HG03159 (cell line): ENCODE measurements at regions not wholly inside any gene's neighbourhood (a gene's known extent, or its start where the extent isn't known, plus 50 kb on each side); places are given as distances from the start of the nearest gene placed in this dataset.

Experiments used
- ATAC-seq: cut with Tn5 transposase; IDR thresholded peaks from one replicate; pipeline ENCODE4 v1.9.1; 2021; ENCODE audit warnings: mild to moderate bottlenecking, moderate library complexity; ENCODE audit not compliant: unreplicated experiment

DNA sequence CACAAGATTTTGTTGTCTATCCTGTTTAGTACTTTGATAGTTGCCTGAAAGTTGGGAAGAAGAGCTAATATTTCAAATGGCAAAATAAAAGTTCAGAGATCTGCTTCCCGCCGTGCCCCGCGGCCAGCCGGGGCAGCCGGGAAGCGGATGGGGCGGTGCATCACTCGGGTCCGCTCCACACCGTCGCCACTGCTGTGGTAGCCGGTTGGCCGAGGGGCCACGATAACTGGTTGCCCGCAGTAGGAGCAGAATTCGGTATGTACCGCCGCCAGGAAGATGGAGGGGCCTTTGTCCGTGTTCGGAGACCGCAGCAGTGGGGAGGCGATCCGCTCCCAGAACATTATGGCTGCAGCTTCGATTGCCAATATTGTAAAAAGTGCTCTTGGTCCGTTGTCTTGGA lies 427.2 kb upstream of the PDE3A start:
- ATAC-seq = no peak

- no peak for ATAC-seq
These were observed 422.5 kb upstream of the PDE3A start for GRCh38 chr12:19945559-19946435.

DNA sequence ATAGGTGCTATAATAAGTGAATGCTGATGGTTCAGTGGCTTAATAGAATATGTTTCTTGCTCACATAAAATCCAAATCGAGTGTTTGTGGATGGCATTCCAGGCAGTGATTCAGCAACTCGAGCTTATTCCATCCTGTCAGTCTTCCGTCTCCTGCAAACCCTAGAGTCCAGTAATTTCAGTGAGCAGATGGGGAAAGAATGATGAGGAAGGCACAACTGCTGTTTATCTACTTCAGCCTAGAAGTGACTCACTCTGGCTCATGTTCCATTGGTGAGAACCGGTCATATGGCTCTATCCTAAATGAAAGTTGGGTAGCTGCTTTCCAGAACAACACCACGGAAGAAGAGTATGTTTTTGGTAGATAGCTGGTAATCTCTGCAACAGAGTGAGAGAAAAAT lies 421.8 kb upstream of the PDE3A start:
- ATAC-seq = no peak

GRCh38 chr12:19947344-19947743 lies 421.0 kb upstream of the PDE3A start:
- ATAC-seq = no peak

- ATAC-seq = no peak
These were observed 416.7 kb upstream of the PDE3A start for GRCh38 chr12:19951664-19952063.

- ATAC-seq = no peak
These were observed 414.6 kb upstream of the PDE3A start for GRCh38 chr12:19953734-19954133.

DNA sequence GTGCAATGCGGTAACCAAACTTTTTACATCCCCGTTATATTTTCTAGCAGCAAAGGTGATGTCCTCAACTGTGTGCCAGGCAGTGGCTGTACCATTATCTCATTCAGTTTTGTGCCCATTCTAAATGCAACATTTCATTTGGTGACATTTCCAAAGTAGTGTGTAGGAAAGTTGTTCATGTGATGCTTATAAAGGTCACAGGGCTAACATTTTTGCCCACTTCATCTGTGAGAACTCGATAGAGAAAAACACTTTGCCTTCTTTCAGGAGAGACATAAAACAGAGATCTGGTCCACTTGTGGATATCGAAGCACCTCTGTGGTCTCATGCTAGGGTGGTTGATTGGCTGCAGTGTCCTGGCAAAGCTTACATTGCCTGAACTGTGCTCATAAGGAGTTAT lies 414.2 kb upstream of the PDE3A start:
- no peak for ATAC-seq

- no peak for ATAC-seq
These were observed 410.8 kb upstream of the PDE3A start for GRCh38 chr12:19957308-19958125.

DNA sequence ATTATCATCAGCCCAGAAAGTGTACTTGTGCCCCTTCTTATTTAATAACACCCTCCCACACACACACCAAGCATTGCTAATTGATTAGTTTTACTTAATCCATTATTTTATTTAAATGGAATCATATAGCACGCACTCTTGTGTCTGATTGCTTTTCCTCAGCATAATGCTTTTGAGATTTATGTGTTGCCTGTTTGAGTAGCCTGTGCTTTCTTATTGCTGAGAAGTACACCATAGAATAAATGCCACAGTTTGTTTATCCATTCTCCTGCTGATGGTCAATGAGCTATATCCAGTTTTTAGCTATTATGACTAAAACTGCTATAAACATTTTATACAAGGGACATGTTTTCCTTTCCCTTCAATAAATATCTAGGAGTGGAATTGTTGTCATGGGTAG lies 409.9 kb upstream of the PDE3A start:
- no peak for ATAC-seq

DNA sequence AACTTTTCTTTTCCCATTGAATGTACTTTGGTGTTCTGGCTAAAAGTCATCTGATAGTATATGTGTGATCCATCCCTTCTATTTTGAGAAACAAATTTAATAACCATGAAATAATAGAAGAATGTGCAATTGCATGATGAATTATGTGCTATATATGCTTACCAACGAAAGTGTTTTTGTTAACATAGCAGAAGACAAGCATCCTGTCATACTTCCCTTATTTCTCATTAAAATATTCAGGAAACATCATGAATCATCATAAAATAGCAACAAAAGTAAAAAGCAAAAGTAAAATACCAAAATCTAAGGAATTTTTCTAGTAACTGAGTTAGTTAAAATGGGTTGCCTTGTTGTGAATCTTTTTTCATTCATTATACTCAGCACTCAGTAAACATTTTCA lies 409.0 kb upstream of the PDE3A start:
- no peak for ATAC-seq

- ATAC-seq = no peak
These were observed 407.8 kb upstream of the PDE3A start for GRCh38 chr12:19960527-19960926.

DNA sequence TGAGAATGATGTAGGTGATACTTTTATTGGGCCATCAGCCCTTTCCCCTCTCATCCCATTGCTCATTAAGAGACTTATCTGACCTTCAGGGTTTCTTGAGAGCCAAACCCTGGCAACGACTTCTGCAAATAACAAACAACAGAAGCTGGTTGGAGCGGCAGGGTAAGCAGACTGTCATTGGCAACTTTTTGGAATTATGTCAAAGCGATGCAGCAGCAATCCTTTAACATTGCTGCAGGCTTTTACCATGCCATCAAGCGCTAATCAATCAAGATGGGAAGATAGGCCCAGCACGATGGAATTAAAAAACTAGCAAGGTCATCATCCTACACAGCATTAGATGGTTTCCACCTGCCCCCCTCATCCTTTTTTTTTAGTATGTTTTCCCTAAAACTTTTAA lies 406.1 kb upstream of the PDE3A start:
- ATAC-seq = no peak

GRCh38 chr12:19963972-19964371 lies 404.4 kb upstream of the PDE3A start:
- ATAC-seq = no peak

- no peak for ATAC-seq
These were observed 403.8 kb upstream of the PDE3A start for GRCh38 chr12:19964549-19964948.

DNA sequence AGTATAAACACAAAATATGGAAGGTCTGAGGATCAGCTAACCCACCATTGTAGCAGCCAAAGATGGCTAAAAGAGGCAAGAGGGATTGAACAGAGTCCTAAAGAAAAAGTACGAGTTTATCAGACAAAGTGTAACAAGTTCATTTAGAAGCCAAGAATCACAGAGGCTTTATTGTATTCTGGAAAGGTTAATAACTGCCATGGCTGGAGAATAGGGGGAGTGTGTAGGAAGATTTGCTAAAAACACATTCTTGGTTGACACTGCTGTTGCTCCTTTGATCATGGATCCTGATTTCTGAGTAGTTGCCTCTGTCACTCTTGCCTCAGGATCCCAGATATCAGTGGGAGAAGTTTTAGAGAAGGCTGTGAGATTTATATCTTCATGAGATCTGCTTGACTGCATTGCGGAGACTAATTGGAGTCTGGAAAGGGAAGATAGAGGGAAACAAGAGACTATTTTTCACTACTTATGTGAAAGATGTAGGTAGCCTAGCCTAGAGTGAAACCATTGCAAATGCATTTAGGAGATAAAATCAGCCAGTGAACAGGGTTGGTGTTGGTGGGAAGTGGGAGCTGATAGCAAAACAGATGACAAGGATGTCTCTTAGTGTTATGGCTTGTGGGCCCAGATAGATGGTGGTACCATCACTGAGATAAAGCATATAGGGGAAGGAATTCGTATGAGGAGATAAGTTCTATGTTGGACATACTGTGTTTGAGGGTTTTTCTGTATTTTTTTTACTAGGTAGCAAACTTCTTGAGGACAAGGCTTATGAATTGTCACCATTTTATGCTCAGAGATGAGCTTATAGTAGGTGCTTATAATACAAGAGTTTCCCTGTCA lies 402.9 kb upstream of the PDE3A start:
- ATAC-seq = no peak

GRCh38 chr12:19967001-19967400 lies 401.3 kb upstream of the PDE3A start:
- no peak for ATAC-seq

DNA sequence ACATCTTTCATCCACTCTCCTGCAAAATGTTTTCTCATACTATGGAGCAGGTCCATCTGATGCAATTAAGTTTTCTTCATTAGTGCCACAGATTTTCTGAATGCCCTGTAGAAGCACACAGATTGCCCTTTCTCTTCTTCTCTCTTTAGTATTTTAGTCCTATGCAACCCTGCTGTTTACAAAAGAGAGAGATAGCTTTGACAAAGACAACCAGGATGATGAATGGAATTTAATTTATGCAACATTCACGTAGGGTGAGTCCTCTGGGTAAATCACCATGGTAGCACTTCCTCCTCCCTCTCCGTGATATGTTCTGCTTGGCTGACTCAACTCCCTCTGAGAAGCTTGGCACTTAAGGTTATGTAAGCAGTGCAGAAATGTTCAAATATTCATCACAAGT lies 400.9 kb upstream of the PDE3A start:
- ATAC-seq = no peak

DNA sequence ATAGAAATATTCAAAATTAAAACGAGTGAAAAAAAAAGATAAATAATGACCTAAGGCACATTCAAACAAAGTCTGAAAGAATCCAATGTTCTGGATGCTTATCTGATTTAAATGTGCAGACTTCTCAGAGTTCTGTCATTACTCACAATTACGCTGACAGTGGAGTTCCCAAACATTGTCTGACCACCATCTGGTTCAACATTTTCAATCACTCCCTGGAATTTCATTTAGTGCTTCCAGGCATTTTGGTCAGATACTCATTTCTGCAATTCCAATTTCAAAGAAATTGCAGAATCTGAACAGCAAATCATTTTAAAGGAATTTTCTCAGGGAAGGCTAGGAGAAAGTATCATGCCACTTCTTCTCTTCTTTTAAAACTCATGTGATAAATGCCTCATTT lies 398.2 kb upstream of the PDE3A start:
- no peak for ATAC-seq

- no peak for ATAC-seq
These were observed 397.5 kb upstream of the PDE3A start for GRCh38 chr12:19970821-19971220.

DNA sequence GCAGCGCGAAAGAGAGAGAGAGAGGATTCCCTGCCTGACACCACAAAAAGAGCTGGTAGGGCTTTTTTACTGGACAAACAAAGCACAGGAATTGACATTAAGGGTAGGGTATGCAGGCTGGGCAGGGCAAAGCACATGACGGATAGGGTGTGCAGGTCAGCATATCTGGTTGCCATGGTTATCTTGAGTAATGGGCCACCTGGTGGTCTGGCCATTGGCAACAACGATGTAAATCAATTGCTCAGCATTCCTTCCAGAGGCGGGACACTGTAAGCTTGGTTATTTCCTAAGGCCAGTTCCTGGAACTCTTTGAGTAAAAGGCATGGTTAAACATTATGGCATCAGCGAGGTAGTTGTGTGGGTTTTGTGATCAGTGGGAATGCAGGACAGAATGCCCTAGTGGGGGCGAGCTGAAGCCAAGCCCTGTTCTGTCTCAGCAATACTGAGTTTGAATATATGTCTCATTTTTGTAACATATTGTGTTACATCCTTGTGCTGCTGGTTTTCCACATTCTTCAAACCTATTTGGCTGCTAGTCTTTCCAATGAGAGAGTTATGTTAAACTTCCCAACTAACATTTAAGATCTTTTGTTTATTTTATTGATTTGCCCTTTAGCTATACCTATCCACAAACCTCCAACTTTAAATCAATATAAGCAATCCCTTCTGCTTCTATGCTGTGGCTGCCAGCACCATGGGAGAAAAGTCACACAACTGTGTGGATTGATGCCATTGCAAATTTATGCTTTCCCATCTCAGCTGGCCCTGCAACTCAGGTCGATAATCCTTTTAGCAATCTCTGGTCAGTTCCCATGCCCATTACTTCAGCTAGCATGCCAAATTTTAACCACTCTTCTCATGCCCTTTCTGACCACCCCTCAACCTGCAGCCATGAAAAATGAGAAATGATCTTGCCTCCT lies 396.7 kb upstream of the PDE3A start:
- no peak for ATAC-seq
